ENCODE measurements at regions not wholly inside any gene's neighbourhood (a gene's known extent, or its start where the extent isn't known, plus 50 kb on each side); places are given as distances from the start of the nearest gene placed in this dataset.

DNA sequence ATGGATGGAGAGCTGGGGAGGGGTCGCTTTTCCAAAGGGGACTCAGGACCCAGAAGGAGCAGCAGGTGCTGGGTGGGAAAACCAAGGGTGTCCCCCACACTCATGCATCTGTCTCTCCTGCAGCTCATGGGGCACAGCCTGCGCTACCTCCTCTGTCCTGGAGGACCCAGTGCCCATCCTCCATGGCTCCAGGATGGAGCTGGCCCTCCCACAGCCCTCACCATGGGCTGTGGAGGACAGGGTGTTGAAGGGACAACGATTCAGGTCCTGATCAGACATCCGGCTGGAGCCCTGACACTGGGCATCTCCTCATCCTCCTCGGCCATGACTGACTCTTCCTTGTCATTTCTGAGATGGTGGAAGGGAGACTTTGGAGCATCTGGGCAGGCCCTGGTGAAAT is 97.9 kb upstream of the SULF2 start:
- Histone ChIP-seq H2AFZ (ENCODE audit: low read length) (no peak overlapping the region), H3K79me2 (ENCODE audit: insufficient read depth, low read length) (no peaks in the 10 kb centered on the region), H3K4me1 (ENCODE audit: insufficient read depth, low read length) (peaks cover 20% of the 10 kb centered on the region), H3K4me3 (replicated peaks in 1 of 3; ENCODE audit: insufficient read depth in 1 of 3, low read depth in 2 of 3, low read length in 3 of 3) (no peak overlapping the region), H4K20me1 (ENCODE audit: insufficient read depth, low read length) (no peaks in the 10 kb centered on the region), H3K36me3 (replicated peaks in 1 of 2; ENCODE audit: control insufficient read depth in 1 of 2, insufficient read depth in 2 of 2, low read length in 2 of 2) (no peaks in the 10 kb centered on the region), H3K27ac (ENCODE audit: extremely low read length, insufficient read depth, low read length) (no peak overlapping the region), H3K4me2 (ENCODE audit: low read depth, low read length) (no peak overlapping the region), H3K9me3 (ENCODE audit: low read length) (no peaks in the 10 kb centered on the region), H3K27me3 (ENCODE audit: control insufficient read depth in 1 of 2, insufficient read depth in 2 of 2, low read length in 2 of 2) (peaks cover 2 to 24% of the 10 kb centered on the region in 2 experiments; a peak in 2 of 5 replicates), H3K9ac (ENCODE audit: insufficient read depth, low read depth, low read length) (no peak overlapping the region)
- BruUV-seq (replicated peaks), result no TSS peak
- DNase-seq (ENCODE audit: low spot score), result no peak
- CTCF ChIA-PET (ENCODE audit: low intra/inter-chr PET ratio, low total read pairs), result no interaction called here
- TF ChIP-seq XBP1 (CRISPR knock-in tag; IDR thresholded peaks at IDR 0.05) (no peak), CEBPG (CRISPR knock-in tag; IDR thresholded peaks at IDR 0.05) (no peak), HHEX (CRISPR knock-in tag; IDR thresholded peaks at IDR 0.05) (no peak), ZNF382 (CRISPR knock-in tag; IDR thresholded peaks at IDR 0.05; ENCODE audit: borderline replicate concordance) (no peak), MIER3 (CRISPR knock-in tag; IDR thresholded peaks at IDR 0.05; ENCODE audit: borderline replicate concordance) (no peak), KDM1A (CRISPR knock-in tag; IDR thresholded peaks at IDR 0.05) (no peak), FIP1L1 (IDR thresholded peaks at IDR 0.05; ENCODE audit: borderline replicate concordance, insufficient read depth, low read depth, low read length) (no peak), ZNF850 (CRISPR knock-in tag; conservative IDR thresholded peaks at IDR 0.05) (no peak), SAFB2 (CRISPR knock-in tag; IDR thresholded peaks at IDR 0.05; ENCODE audit: borderline replicate concordance, low read depth) (no peak), SATB2 (CRISPR knock-in tag; IDR thresholded peaks at IDR 0.05) (no peak), ZNF644 (CRISPR knock-in tag; IDR thresholded peaks at IDR 0.05; ENCODE audit: low read depth) (no peak), ZNF264 (CRISPR knock-in tag; IDR thresholded peaks at IDR 0.05) (no peak)
- TF ChIP-seq, protein P1, sequence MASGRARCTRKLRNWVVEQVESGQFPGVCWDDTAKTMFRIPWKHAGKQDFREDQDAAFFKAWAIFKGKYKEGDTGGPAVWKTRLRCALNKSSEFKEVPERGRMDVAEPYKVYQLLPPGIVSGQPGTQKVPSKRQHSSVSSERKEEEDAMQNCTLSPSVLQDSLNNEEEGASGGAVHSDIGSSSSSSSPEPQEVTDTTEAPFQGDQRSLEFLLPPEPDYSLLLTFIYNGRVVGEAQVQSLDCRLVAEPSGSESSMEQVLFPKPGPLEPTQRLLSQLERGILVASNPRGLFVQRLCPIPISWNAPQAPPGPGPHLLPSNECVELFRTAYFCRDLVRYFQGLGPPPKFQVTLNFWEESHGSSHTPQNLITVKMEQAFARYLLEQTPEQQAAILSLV (CRISPR knock-in tag; IDR thresholded peaks at IDR 0.05; ENCODE audit: borderline replicate concordance), result no peak
- TF ChIP-seq, protein P2, sequence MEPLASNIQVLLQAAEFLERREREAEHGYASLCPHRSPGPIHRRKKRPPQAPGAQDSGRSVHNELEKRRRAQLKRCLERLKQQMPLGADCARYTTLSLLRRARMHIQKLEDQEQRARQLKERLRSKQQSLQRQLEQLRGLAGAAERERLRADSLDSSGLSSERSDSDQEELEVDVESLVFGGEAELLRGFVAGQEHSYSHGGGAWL (CRISPR knock-in tag; IDR thresholded peaks at IDR 0.05), result no peak
- in situ Hi-C loops (cut with HindIII; ENCODE audit: extremely low pct_ligation_motif_present, low pct_unique_long_range_greater_than_20kb) (no loop called here), intact Hi-C loops (cut with micrococcal nuclease; ENCODE audit: unreplicated experiment) (no loop called here)
- FAIRE-seq, result no peak
- ATAC-seq, result no peak
- 22% methylated on average over 5 of the region's 5 CpGs for WGBS (ENCODE audit: low lambda C conversion rate)
- POLR2A ChIA-PET, result no interaction called here
